K562 (cell line): ENCODE measurements at regions not wholly inside any gene's neighbourhood (a gene's known extent, or its start where the extent isn't known, plus 50 kb on each side); places are given as distances from the start of the nearest gene placed in this dataset.

ENCODE experiments used
- ATAC-seq: fragments of 200-7000 bp; cut with Tn5 transposase; 3 replicates; pipeline ENCODE4 v1.9.1; 2020; ENCODE audit warnings: moderate library complexity
- BruUV-seq: library from RNA; stranded (reverse); fragments of 400-500 nt; replicated peaks from 2 replicates; lab custom pipeline; 2021; lab: Mats Ljungman, UMichigan
- CTCF ChIA-PET: fragments of 300-600 bp; formaldehyde crosslinking; extraction: SDS; loops from one replicate; lab custom pipeline; 2021; ENCODE audit warnings: low intra/inter-chr PET ratio; lab: Yijun Ruan, JAX
- POLR2A ChIA-PET: fragments of 300-600, 350-650 bp; sonication (Branson Sonifier 250); formaldehyde crosslinking; extraction: SDS; loops from one replicate; lab custom pipeline; 2021; ENCODE audit warnings: antibody characterized with exemption, inconsistent platforms; lab: Yijun Ruan, JAX
- DNase-seq, 4 experiments: peaks; one replicate each; pipeline versions ENCODE4 v3.0.0 to v3.0.0-alpha.2; 2011 to 2018; ENCODE audit warnings: low spot score in 3 of 4, mixed read lengths in 3 of 4; ENCODE audit errors: extremely low read depth in 1 of 4
- FAIRE-seq: peaks from 2 replicates; lab custom pipeline; 2011; peaks lifted over from hg19 to GRCh38; lab: Jason Lieb, UNC
- H2AFZ ChIP-seq: 2 replicates; pipeline ENCODE4 v1.6.0; 2011; ENCODE audit warnings: low read depth, low read length, control low read depth, inconsistent platforms
- H3K27ac ChIP-seq: fragments of 200-600 bp; 3 replicates; pipeline ENCODE4 v1.8.0; 2011; ENCODE audit warnings: low read depth, mild to moderate bottlenecking, control low read depth, inconsistent platforms, low read length, moderate library complexity, mixed read lengths; ENCODE audit errors: extremely low read depth
- H3K27me3 ChIP-seq, 2 experiments: fragments of 300-600 bp in 1 of 2; 2 replicates in 1 of 2; 3 replicates in 1 of 2; pipeline versions ENCODE4 v1.6.0 to v1.8.0; 2011; ENCODE audit warnings: inconsistent platforms in 2 of 2, low read length in 2 of 2, mild to moderate bottlenecking in 1 of 2, mixed read lengths in 1 of 2, moderate library complexity in 1 of 2; ENCODE audit not compliant: control insufficient read depth in 2 of 2, insufficient read depth in 2 of 2
- H3K36me3 ChIP-seq: fragments of 300-600 bp; 3 replicates; pipeline ENCODE4 v1.8.0; 2011; ENCODE audit warnings: mild to moderate bottlenecking, low read length, inconsistent platforms; ENCODE audit not compliant: control insufficient read depth, insufficient read depth
- H3K4me1 ChIP-seq, 2 experiments: fragments of 200-600 bp in 1 of 2; replicated peaks in 1 of 2; 2 replicates in 1 of 2; 3 replicates in 1 of 2; pipeline versions ENCODE4 v1.5.1 to v1.8.0; 2011; ENCODE audit warnings: inconsistent platforms in 2 of 2, low read length in 2 of 2, mild to moderate bottlenecking in 1 of 2, mixed read lengths in 1 of 2, moderate library complexity in 1 of 2; ENCODE audit not compliant: control insufficient read depth in 2 of 2, insufficient read depth in 2 of 2
- H3K4me2 ChIP-seq: 2 replicates; pipeline ENCODE4 v1.6.1; 2011; ENCODE audit warnings: low read length, control low read depth, inconsistent platforms, mixed read lengths; ENCODE audit not compliant: insufficient read depth
- H3K4me3 ChIP-seq: fragments of 200-600 bp; sonication (generic), shearing (Covaris generic); 2 replicates; pipeline ENCODE4 v1.5.1; 2016; ENCODE audit warnings: control low read depth, inconsistent platforms
- H3K79me2 ChIP-seq: fragments of 200-600 bp; 3 replicates; pipeline ENCODE4 v1.8.0; 2011; ENCODE audit warnings: low read length, inconsistent platforms; ENCODE audit not compliant: control insufficient read depth, insufficient read depth
- H3K9ac ChIP-seq, 2 experiments: 2 replicates each; pipeline versions ENCODE4 v1.6.0 to v1.6.1; 2011; ENCODE audit warnings: low read depth in 2 of 2, low read length in 2 of 2, control low read depth in 1 of 2, inconsistent platforms in 1 of 2, mild to moderate bottlenecking in 1 of 2, mixed read lengths in 1 of 2; ENCODE audit not compliant: insufficient read depth in 1 of 2
- H3K9me1 ChIP-seq: one replicate; pipeline ENCODE4 v1.6.0; 2011; ENCODE audit warnings: inconsistent platforms, mild to moderate bottlenecking, low read length, moderate library complexity; ENCODE audit not compliant: control insufficient read depth, insufficient read depth
- H3K9me3 ChIP-seq: replicated peaks from 2 replicates; pipeline ENCODE4 v1.5.1; 2011; ENCODE audit warnings: low read depth, low read length, inconsistent platforms; ENCODE audit not compliant: control insufficient read depth, insufficient read depth
- H4K20me1 ChIP-seq: replicated peaks from 2 replicates; pipeline ENCODE4 v1.6.1; 2011; ENCODE audit warnings: low read length, inconsistent platforms, mixed read lengths; ENCODE audit not compliant: control insufficient read depth, insufficient read depth
- ESRRA ChIP-seq: fragments of 450-650 bp; IDR thresholded peaks from 2 replicates; pipeline ENCODE4 v1.6.1; 2014; ENCODE audit warnings: low read depth, mild to moderate bottlenecking, moderate library complexity, borderline replicate concordance
- ZNF512 ChIP-seq: IDR thresholded peaks from 2 replicates; pipeline ENCODE4 v1.6.1; 2016; ENCODE audit warnings: missing genetic modification characterization, missing compliant biosample characterization
- ZNF830 ChIP-seq: fragments of 250-450 bp; sonication (Bioruptor Pico); IDR thresholded peaks from 2 replicates; pipeline ENCODE4 v1.5.0; 2021; ENCODE audit warnings: mild to moderate bottlenecking
- WGBS: fragments of 100-300 bp; shearing (Covaris generic); methylation state at CpG from one replicate; pipeline ENCODE4 v1.1.6; 2016; ENCODE audit warnings: low coverage, mixed read lengths; ENCODE audit not compliant: insufficient coverage; ENCODE audit errors: missing lambda C conversion rate; 5-methylcytosine and 5-hydroxymethylcytosine counted together
- in situ Hi-C: fragments of 300-500 bp; cut with MboI; formaldehyde crosslinking; loops from 4 replicates; pipeline ENCODE4 v1.15.0; 2018; ENCODE audit warnings: inconsistent platforms, mixed read lengths
- intact Hi-C: fragments of 100-400 bp; cut with micrococcal nuclease; formaldehyde crosslinking; loops from 2 replicates; pipeline ENCODE4 v1.14.2; 2022

DNA sequence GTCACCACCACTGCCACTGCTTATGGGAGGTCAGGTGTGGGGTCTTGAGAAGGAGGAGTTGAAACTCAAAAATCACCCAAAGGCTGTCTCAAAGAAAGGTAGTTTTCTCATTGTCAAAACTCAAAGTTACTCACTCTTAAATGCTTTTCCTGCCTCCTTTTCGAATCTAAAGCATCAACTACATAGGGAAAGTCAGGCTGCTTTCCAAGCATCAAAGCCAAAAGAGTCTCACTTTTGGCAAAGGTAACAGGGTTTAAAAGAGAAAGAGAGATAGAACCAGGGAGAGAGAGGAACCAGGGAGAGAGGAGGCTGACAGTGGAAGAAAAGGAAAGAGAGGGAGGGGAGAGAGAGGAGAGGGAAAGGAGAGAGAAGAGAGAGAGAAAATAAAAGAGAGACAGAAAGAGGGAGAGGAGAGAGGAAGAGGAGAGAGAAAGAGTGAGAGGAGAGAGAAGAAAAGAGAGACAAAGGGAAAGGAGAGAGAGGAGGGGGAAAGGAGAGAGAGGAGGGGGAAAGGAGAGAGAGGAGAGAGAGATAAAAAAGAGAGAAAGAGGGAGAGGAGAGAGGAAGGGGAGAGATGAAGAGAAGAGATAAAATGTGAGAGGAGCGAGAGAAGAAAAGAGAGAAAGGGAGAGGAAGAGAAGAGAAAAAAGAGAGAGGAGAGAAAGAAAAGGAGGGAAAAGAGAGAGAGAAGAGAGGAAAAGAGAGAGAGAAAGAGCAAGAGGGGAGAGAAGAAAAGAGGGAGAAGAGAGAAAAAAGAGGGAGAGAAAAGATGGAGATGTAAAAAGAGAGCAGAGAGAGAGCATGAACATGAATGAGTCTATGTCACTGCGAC, 262.0 kb upstream of the TSHZ3 start:
- no peak for FAIRE-seq

More for the DNA sequence above, 262.0 kb upstream of the TSHZ3 start:
- intact Hi-C loops (no loop called here), in situ Hi-C loops (no loop called here)
- Histone ChIP-seq H3K4me2 (no peak overlapping the region), H3K9me1 (no peaks in the 10 kb centered on the region), H3K36me3 (no peaks in the 10 kb centered on the region), H3K27me3 (no peaks in the 10 kb centered on the region; a peak in 1 of 5 replicates), H2AFZ (no peak overlapping the region), H3K4me1 (no peaks in the 10 kb centered on the region), H3K4me3 (no peak overlapping the region), H3K79me2 (no peaks in the 10 kb centered on the region), H3K9me3 (no peaks in the 10 kb centered on the region), H3K27ac (no peak overlapping the region), H3K9ac (no peak overlapping the region), H4K20me1 (no peaks in the 10 kb centered on the region)
- BruUV-seq, result no TSS peak
- WGBS, result 0% methylated on average over 2 of the region's 3 CpGs
- DNase-seq (no peak), ATAC-seq (no peak)
- ChIA-PET CTCF (no interaction called here), POLR2A (no interaction called here)
- no peak for TF ChIP-seq ZNF830
- no peak for TF ChIP-seq ESRRA
- peak; percentile 63; the same call in 1 of the 2 replicates for TF ChIP-seq ZNF512 (tag)
